Prostate gland (tissue), 2 donors: ENCODE measurements at regions not wholly inside any gene's neighbourhood (a gene's known extent, or its start where the extent isn't known, plus 50 kb on each side); places are given as distances from the start of the nearest gene placed in this dataset.

Source experiments
- DNase-seq: peaks from one replicate; pipeline ENCODE4 v3.0.0-alpha.2; 2019; ENCODE audit warnings: low spot score
- H3K27ac ChIP-seq, 2 donors: fragments of 200-600 bp; sonication (generic); 2 replicates each; pipeline ENCODE4 v1.5.1; 2017 to 2019
- H3K27me3 ChIP-seq: fragments of 200-600 bp; sonication (generic); replicated peaks from 2 replicates; pipeline ENCODE4 v1.5.1; 2019; ENCODE audit not compliant: insufficient read depth
- H3K36me3 ChIP-seq, 2 donors: fragments of 200-600 bp; sonication (generic); 1 replicate in 1 of 2; 2 replicates in 1 of 2; pipeline versions ENCODE4 v1.5.1 to v1.8.1; 2017 to 2019
- H3K4me1 ChIP-seq: fragments of 200-600 bp; sonication (generic); replicated peaks from 2 replicates; pipeline ENCODE4 v1.5.1; 2019
- H3K4me3 ChIP-seq, 2 donors: fragments of 200-600 bp; sonication (generic); 2 replicates each; pipeline ENCODE4 v1.5.1; 2017 to 2019
- H3K9me3 ChIP-seq: fragments of 200-600 bp; sonication (generic); 2 replicates; pipeline ENCODE4 v1.5.1; 2017
- CTCF ChIP-seq, 4 experiments: fragments of 200-600 bp in 2 of 4; fragments of 450-650 bp in 2 of 4; sonication (generic) in 2 of 4; IDR thresholded peaks; 1 replicate in 3 of 4; 2 replicates in 1 of 4; pipeline ENCODE4 v1.5.1; 2016 to 2019; ENCODE audit warnings: antibody characterized with exemption in 4 of 4, mild to moderate bottlenecking in 2 of 4, moderate library complexity in 2 of 4
- POLR2A ChIP-seq: fragments of 450-650 bp; IDR thresholded peaks from one replicate; pipeline ENCODE4 v1.6.1; 2016; ENCODE audit warnings: antibody characterized with exemption, mild to moderate bottlenecking
- POLR2AphosphoS5 ChIP-seq: sonication (generic); formaldehyde crosslinking; IDR thresholded peaks from one replicate; pipeline ENCODE4 v1.6.1; 2017; ENCODE audit warnings: antibody characterized with exemption
- WGBS: methylation state at CpG from one replicate; pipeline ENCODE4 v1.1.5; 2018; 5-methylcytosine and 5-hydroxymethylcytosine counted together
- intact Hi-C: fragments of 100-400 bp; cut with DNase I; formaldehyde crosslinking; loops from one replicate; pipeline ENCODE4 v1.14.2; 2022

GRCh38 chr2:67984600-67984999, 78.2 kb downstream of the C1D start:
- no peak for DNase-seq
- Histone ChIP-seq H3K4me3 (no peak overlapping the region), H3K27ac (no peak overlapping the region), H3K36me3 (no peaks in the 10 kb centered on the region), H3K27me3 (no peaks in the 10 kb centered on the region), H3K4me1 (no peaks in the 10 kb centered on the region), H3K9me3 (no peaks in the 10 kb centered on the region)
- intact Hi-C loops = no loop called here
- TF ChIP-seq POLR2AphosphoS5 = no peak
- no peak for TF ChIP-seq CTCF (IDR thresholded peaks at IDR 0.05)
- no peak for TF ChIP-seq POLR2A
- 94% methylated on average over 2 of the region's 2 CpGs for WGBS

GRCh38 chr2:67985586-67985985, 77.2 kb downstream of the C1D start:
- whole genome bisulfite sequencing = 89% methylated on average over 2 of the region's 2 CpGs
- Histone ChIP-seq H3K4me3 (no peak overlapping the region), H3K9me3 (no peaks in the 10 kb centered on the region), H3K27me3 (no peaks in the 10 kb centered on the region), H3K27ac (no peak overlapping the region), H3K4me1 (no peaks in the 10 kb centered on the region), H3K36me3 (no peaks in the 10 kb centered on the region)
- TF ChIP-seq POLR2AphosphoS5 (no peak), POLR2A (no peak), CTCF (IDR thresholded peaks at IDR 0.05) (no peak)
- intact Hi-C loops = no loop called here
- no peak for DNase-seq

DNA sequence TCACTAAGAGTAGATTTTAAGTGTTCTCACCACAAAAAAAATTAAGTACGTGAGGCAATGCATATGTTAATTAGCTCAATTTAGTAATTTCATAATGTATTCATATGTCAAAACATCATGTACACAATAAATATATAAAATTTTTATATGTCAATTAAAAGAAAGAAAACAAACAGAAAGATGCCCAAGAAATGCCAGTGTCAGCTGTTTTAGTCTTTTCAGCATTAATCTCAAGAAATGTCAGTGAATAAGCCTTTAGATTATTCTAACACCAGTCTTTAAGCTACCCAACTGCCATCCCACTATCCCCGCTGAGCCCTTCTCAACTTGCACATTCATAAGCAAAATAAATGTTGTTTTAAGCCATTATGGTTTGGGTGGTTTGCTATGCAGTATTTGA, 76.5 kb downstream of the C1D start:
- Histone ChIP-seq H3K4me3 (no peak overlapping the region), H3K9me3 (no peaks in the 10 kb centered on the region), H3K27ac (no peak overlapping the region), H3K4me1 (no peaks in the 10 kb centered on the region), H3K36me3 (no peaks in the 10 kb centered on the region), H3K27me3 (no peaks in the 10 kb centered on the region)
- no peak for TF ChIP-seq POLR2AphosphoS5
- no peak for TF ChIP-seq CTCF (IDR thresholded peaks at IDR 0.05)
- no peak for TF ChIP-seq POLR2A
- DNase-seq = no peak
- 81% methylated on average over 2 of the region's 2 CpGs for WGBS
- intact Hi-C loops = no loop called here
